H7 (cell line): ENCODE measurements at regions not wholly inside any gene's neighbourhood (a gene's known extent, or its start where the extent isn't known, plus 50 kb on each side); places are given as distances from the start of the nearest gene placed in this dataset.

Source experiments
- DNase-seq: peaks from one replicate; pipeline ENCODE4 v3.0.0; 2012
- H3K27me3 ChIP-seq: 2 replicates; pipeline ENCODE4 v1.6.0; 2011; ENCODE audit warnings: mild to moderate bottlenecking, low read length; ENCODE audit not compliant: control insufficient read depth, insufficient read depth
- H3K36me3 ChIP-seq: replicated peaks from 2 replicates; pipeline ENCODE4 v1.5.1; 2011; ENCODE audit warnings: low read length; ENCODE audit not compliant: control insufficient read depth, insufficient read depth
- H3K4me3 ChIP-seq: 2 replicates; pipeline ENCODE4 v1.5.1; 2011; ENCODE audit warnings: low read depth, mild to moderate bottlenecking, control low read depth, low read length, moderate library complexity; ENCODE audit not compliant: insufficient read depth

DNA sequence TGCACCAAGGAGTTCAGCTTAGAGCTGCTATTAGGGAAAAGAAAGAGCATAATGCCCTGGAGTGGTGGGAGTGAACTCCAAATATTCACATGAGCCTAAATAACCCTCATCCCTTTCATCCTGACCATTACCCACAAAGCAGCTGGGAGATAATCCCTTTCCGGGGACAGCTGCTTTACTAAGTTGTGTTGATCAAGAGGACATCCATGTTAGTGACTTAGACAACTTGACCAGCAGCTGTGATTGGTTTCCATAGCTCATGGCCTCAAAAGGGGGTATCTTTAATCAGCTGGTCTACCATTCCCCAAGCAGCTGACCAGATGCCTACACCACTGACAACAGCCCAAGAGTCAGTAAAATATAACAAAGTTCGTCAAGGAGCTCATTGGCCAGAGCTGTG lies 75.8 kb upstream of the LY86 start:
- no peak for DNase-seq
- Histone ChIP-seq H3K27me3 (no peaks in the 10 kb centered on the region), H3K4me3 (no peak overlapping the region), H3K36me3 (no peaks in the 10 kb centered on the region)

GRCh38 chr6:6515691-6516607 lies 72.6 kb upstream of the LY86 start:
- Histone ChIP-seq H3K4me3 (no peak overlapping the region), H3K36me3 (no peaks in the 10 kb centered on the region), H3K27me3 (no peaks in the 10 kb centered on the region)
- no peak for DNase-seq

DNA sequence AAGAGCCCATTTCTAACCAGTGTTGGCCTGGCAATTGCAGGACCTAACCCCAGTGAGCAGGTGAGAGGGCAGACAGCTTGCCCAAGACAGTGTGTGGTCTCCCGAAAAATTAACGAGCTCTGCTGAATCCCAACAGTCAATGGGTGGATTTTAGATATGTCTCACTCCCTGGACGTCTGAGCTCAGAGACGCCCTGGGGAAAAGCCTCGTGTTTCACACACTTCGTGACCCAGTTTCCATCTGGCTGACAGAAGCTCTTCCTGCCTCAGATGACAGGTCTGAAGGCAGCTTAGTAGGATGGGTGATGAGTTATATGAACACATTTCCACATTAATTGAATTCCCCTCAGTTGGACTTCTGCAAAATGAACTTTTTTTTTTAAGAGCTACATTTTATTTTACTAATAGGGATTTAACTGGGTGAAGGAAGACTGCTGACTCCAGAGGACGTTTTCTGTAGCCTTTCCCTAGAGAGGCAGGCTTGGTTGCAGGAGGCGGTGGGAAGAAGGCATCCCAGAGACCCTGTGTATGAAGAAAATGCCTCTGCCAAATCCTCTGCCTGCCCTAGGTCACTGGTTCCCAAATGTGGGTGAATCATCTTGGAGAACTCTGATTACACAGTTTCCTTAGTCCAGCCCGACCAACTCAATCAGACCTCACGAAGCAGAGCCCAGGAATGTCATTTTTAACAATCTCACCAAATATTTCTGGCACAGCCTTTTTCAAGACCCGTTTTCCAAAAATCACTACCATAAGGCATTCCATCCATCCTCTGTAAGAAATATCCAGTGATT lies 71.7 kb upstream of the LY86 start:
- Histone ChIP-seq H3K27me3 (no peaks in the 10 kb centered on the region), H3K4me3 (no peak overlapping the region), H3K36me3 (no peaks in the 10 kb centered on the region)
- DNase-seq, result no peak

GRCh38 chr6:6518631-6519427 lies 69.7 kb upstream of the LY86 start:
- no peaks in the 10 kb centered on the region for H3K27me3 ChIP-seq
- H3K4me3 ChIP-seq, result no peak overlapping the region
- no peaks in the 10 kb centered on the region for H3K36me3 ChIP-seq
- DNase-seq, result no peak

DNA sequence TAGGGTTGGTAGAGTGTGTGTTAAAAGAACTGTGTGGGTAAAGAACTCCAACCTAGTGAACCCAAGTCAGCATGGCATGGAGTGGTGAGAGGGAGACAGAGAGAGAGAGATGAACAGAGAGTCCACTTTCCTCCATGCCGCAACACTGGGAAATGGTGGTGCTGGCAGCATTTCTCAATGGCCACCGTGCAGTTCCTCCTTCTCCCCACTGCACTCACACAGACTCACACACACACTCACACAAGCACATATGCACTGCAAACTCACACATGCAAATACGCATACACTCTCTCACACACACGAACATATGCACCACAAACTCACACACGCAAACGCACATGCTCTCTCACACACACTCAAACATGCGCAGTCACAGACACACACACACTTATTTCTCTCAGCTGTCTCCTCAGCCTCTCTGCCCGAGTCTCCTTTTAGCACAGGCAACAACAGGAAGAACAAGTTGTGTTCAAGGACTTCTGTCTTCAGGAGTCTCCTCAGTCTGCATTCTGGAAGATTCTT lies 66.5 kb upstream of the LY86 start:
- no peaks in the 10 kb centered on the region for H3K36me3 ChIP-seq
- DNase-seq, result no peak
- no peaks in the 10 kb centered on the region for H3K27me3 ChIP-seq
- H3K4me3 ChIP-seq, result no peak overlapping the region

- no peaks in the 10 kb centered on the region for H3K36me3 ChIP-seq
- DNase-seq, result no peak
- no peaks in the 10 kb centered on the region for H3K27me3 ChIP-seq
- no peak overlapping the region for H3K4me3 ChIP-seq
Observed at GRCh38 chr6:6522709-6523108, 65.8 kb upstream of the LY86 start.

GRCh38 chr6:6524951-6525350 lies 63.6 kb upstream of the LY86 start:
- Histone ChIP-seq H3K36me3 (no peaks in the 10 kb centered on the region), H3K27me3 (no peaks in the 10 kb centered on the region), H3K4me3 (no peak overlapping the region)
- DNase-seq, result no peak

DNA sequence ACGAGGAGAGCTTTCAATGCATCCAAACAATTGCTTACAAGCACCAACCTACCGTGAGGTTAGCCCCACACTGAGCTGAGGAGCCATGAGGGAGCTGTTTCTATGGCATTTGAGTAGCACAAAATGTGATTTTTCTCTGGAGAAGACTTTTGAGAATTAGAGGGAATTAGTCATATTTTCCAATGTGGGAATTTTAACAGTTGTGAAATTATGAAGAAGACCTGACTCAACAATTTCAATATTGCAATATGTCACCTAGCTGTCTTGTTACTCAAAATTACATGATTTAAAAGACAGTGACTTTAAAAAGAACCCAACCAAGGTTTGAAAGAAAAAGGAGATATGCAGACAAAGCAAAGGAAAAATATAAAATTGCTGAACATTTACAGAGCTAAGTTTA lies 62.6 kb upstream of the LY86 start:
- no peaks in the 10 kb centered on the region for H3K36me3 ChIP-seq
- H3K4me3 ChIP-seq, result no peak overlapping the region
- no peak for DNase-seq
- H3K27me3 ChIP-seq, result no peaks in the 10 kb centered on the region

GRCh38 chr6:6529275-6529674 lies 59.2 kb upstream of the LY86 start:
- no peak for DNase-seq
- no peaks in the 10 kb centered on the region for H3K27me3 ChIP-seq
- no peak overlapping the region for H3K4me3 ChIP-seq
- H3K36me3 ChIP-seq, result no peaks in the 10 kb centered on the region

DNA sequence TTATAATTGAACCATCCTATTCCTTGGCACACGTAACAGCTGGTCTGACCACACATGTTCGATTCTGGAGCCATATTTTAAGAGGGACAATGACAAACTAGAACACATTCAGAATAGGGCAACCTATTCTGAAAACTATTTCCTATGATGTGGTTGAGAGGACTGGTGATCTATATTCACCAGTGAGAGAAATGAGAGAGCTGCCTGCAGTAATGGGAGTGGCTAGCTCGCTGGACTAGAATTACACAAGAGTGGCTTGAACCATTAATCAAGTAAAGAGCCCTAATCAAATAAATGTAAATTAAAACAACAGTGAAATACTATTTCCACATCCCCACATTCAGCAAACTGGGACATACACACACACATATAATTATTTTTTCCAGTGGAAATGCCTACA lies 55.3 kb upstream of the LY86 start:
- DNase-seq, result no peak
- H3K4me3 ChIP-seq, result no peak overlapping the region
- no peaks in the 10 kb centered on the region for H3K36me3 ChIP-seq
- H3K27me3 ChIP-seq, result no peaks in the 10 kb centered on the region

GRCh38 chr6:6534399-6534798 lies 54.1 kb upstream of the LY86 start:
- H3K36me3 ChIP-seq, result no peaks in the 10 kb centered on the region
- H3K4me3 ChIP-seq, result no peak overlapping the region
- DNase-seq, result no peak
- no peaks in the 10 kb centered on the region for H3K27me3 ChIP-seq

DNA sequence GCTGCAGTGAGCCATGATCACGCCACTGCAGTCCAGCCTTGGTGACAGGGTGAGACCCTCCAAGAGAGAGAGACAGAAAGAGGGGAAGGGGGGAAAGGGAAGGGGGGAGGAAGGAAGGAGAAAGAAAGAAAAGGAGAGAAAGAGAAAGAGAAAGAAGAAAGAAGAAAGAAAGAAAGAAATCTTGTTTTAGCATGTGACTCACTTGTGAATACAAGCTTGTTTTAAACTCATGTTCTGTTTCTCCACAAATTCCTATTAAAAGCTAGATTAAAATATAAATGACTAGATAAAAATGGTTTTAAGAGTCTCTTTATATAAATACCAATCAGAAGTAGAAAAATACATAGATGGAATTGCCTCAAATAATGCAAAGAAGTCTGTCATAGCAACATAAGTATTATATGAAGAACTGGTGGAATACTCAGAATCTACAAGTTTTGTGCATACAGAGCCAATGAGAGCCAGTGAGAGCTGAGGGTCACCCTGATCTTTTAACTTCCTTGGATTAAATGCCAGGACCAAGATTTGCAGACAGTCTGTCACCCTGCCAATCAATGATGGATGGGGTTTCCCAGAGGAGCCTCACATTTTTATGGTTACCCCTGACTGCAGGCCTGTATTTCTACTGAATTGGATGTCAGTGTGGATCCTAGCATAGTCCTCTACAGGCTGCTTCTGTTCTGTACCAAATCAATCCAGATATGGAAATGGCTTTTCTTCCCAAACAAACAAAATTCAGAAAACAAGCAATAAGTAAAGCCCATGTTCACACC lies 50.8 kb upstream of the LY86 start:
- Histone ChIP-seq H3K36me3 (no peaks in the 10 kb centered on the region), H3K27me3 (no peaks in the 10 kb centered on the region), H3K4me3 (no peak overlapping the region)
- no peak for DNase-seq

- DNase-seq, result no peak
- H3K36me3 ChIP-seq, result no peaks in the 10 kb centered on the region
- H3K4me3 ChIP-seq, result no peak overlapping the region
- no peaks in the 10 kb centered on the region for H3K27me3 ChIP-seq
Observed at GRCh38 chr6:6538261-6538660, 50.3 kb upstream of the LY86 start.
